GM19395 (cell line): ENCODE measurements at regions not wholly inside any gene's neighbourhood (a gene's known extent, or its start where the extent isn't known, plus 50 kb on each side); places are given as distances from the start of the nearest gene placed in this dataset.
"Not testable (repeated sequence)": the region's sequence is repeated elsewhere in the genome, so short reads cannot be mapped to it uniquely, and the experiment has no call there.

ENCODE experiments used
- ATAC-seq: cut with Tn5 transposase; IDR thresholded peaks from one replicate; pipeline ENCODE4 v1.9.1; 2021; ENCODE audit warnings: mild to moderate bottlenecking, moderate library complexity; ENCODE audit not compliant: unreplicated experiment

- peak; percentile 11 for ATAC-seq
These were observed 149.2 kb upstream of the SYT10 start for GRCh38 chr12:33588725-33589405.

GRCh38 chr12:33589576-33590114 is 150.0 kb upstream of the SYT10 start:
- ATAC-seq: no peak

GRCh38 chr12:33593753-33594152 is 154.1 kb upstream of the SYT10 start:
- no peak for ATAC-seq

- ATAC-seq: no peak
These were observed 156.4 kb upstream of the SYT10 start for GRCh38 chr12:33596061-33596460.

- no peak for ATAC-seq
These were observed 157.2 kb upstream of the SYT10 start for GRCh38 chr12:33596814-33597213.

GRCh38 chr12:33602515-33602914 is 162.9 kb upstream of the SYT10 start:
- no peak for ATAC-seq

- no peak for ATAC-seq
These were observed 166.1 kb upstream of the SYT10 start for GRCh38 chr12:33605757-33606156.

- no peak for ATAC-seq
These were observed 170.3 kb upstream of the SYT10 start for GRCh38 chr12:33609910-33610309.

GRCh38 chr12:33614630-33615029 is 175.0 kb upstream of the SYT10 start:
- no peak for ATAC-seq

GRCh38 chr12:33617218-33617617 is 177.6 kb upstream of the SYT10 start:
- no peak for ATAC-seq

- no peak for ATAC-seq
These were observed 188.5 kb upstream of the SYT10 start for GRCh38 chr12:33628087-33628486.

GRCh38 chr12:33634544-33634943 is 194.9 kb upstream of the SYT10 start:
- ATAC-seq: peak; percentile 46

GRCh38 chr12:33636930-33637329 is 197.3 kb upstream of the SYT10 start:
- not testable (repeated sequence) for ATAC-seq

- no peak for ATAC-seq
These were observed 200.4 kb upstream of the SYT10 start for GRCh38 chr12:33639975-33640374.

- ATAC-seq: no peak
These were observed 210.4 kb upstream of the SYT10 start for GRCh38 chr12:33649992-33650391.

GRCh38 chr12:33650832-33651231 is 211.2 kb upstream of the SYT10 start:
- ATAC-seq: no peak

GRCh38 chr12:33653362-33653761 is 213.7 kb upstream of the SYT10 start:
- ATAC-seq: no peak

GRCh38 chr12:33654313-33654712 is 214.7 kb upstream of the SYT10 start:
- no peak for ATAC-seq

- no peak for ATAC-seq
These were observed 223.5 kb upstream of the SYT10 start for GRCh38 chr12:33663000-33663654.

- ATAC-seq: no peak
These were observed 229.7 kb upstream of the SYT10 start for GRCh38 chr12:33669349-33669748.

GRCh38 chr12:33670284-33670683 is 230.7 kb upstream of the SYT10 start:
- no peak for ATAC-seq

GRCh38 chr12:33671676-33672075 is 232.1 kb upstream of the SYT10 start:
- no peak for ATAC-seq
